OCI-LY1 (cell line): ENCODE measurements at regions not wholly inside any gene's neighbourhood (a gene's known extent, or its start where the extent isn't known, plus 50 kb on each side); places are given as distances from the start of the nearest gene placed in this dataset.

Source experiments
- EZH2 ChIP-seq: fragments of 200-600 bp; sonication (generic), shearing (Covaris generic); IDR thresholded peaks from 2 replicates; pipeline ENCODE4 v1.8.0; 2017; ENCODE audit warnings: borderline replicate concordance, mixed run types, mild to moderate bottlenecking, antibody characterized with exemption, low read length, moderate library complexity, mixed read lengths
- TF ChIP-seq, protein P1 (sequence below): fragments of 200-600 bp; sonication (generic), shearing (Covaris generic); IDR thresholded peaks from 2 replicates; pipeline ENCODE4 v1.5.1; 2017; ENCODE audit warnings: mild to moderate bottlenecking, antibody characterized with exemption, low read length, moderate library complexity, mixed read lengths

DNA sequence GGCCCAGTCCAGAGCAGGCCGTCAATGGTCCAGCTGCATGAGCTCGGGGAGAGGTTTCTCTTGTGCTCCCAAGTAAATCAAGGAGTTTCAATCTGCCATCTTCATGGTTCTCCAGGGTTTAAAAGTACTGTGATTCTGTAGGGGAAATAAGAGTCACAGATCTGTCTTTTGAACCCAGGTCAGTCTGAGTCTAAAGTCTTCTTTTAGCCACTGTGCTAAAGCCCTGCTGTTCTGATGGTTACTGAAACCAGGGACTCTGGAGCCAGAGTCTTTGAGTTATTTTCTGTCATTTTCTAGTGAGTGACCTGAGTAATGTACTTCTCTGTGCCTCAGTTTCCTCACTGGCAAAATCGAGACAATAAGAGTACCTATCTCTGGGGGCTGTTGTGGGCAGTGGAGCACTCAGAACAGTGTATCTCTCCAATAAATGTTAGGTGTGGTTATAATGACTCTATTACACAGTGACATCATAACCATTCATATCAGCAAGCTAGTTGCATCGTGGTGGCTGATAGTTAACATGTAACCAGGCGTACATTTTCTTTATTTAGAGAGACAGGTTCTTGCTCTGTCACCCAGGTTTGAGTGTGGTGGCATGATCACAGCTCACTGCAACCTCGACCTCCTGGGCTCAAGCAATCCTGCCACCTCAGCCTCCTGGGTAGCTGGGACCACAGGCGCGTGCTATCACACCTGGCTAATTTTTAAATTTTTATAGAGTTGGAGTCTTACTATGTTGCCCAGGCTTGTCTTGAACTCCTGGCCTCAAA lies 74.6 kb upstream of the KCNG1 start:
- TF ChIP-seq, protein P1, sequence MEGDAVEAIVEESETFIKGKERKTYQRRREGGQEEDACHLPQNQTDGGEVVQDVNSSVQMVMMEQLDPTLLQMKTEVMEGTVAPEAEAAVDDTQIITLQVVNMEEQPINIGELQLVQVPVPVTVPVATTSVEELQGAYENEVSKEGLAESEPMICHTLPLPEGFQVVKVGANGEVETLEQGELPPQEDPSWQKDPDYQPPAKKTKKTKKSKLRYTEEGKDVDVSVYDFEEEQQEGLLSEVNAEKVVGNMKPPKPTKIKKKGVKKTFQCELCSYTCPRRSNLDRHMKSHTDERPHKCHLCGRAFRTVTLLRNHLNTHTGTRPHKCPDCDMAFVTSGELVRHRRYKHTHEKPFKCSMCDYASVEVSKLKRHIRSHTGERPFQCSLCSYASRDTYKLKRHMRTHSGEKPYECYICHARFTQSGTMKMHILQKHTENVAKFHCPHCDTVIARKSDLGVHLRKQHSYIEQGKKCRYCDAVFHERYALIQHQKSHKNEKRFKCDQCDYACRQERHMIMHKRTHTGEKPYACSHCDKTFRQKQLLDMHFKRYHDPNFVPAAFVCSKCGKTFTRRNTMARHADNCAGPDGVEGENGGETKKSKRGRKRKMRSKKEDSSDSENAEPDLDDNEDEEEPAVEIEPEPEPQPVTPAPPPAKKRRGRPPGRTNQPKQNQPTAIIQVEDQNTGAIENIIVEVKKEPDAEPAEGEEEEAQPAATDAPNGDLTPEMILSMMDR, result no peak
- no peak for TF ChIP-seq EZH2
